ENCODE measurements at regions not wholly inside any gene's neighbourhood (a gene's known extent, or its start where the extent isn't known, plus 50 kb on each side); places are given as distances from the start of the nearest gene placed in this dataset.

- no peak overlapping the region for H3K4me2 ChIP-seq (ENCODE audit: insufficient read depth, low read length)
- FAIRE-seq (no peak), DNase-seq (ENCODE audit: low read depth, low spot score) (no peak)
- H4K20me1 ChIP-seq (replicated peaks; ENCODE audit: control insufficient read depth, extremely low read depth, insufficient read depth, low read length) = no peaks in the 10 kb centered on the region
- H3K9me1 ChIP-seq (replicated peaks; ENCODE audit: control insufficient read depth, extremely low read depth, insufficient read depth, low read length) = no peaks in the 10 kb centered on the region
- no peaks in the 10 kb centered on the region for H3K79me2 ChIP-seq (ENCODE audit: control insufficient read depth, insufficient read depth, low read length)
- no peak overlapping the region for H3K9ac ChIP-seq (replicated peaks; ENCODE audit: extremely low read depth, insufficient read depth, low read length)
- BruUV-seq (replicated peaks) = no TSS peak
- no peak overlapping the region for H2AFZ ChIP-seq (ENCODE audit: low read depth, low read length)
- peaks cover 0 to 23% of the 10 kb centered on the region in 2 experiments for H3K36me3 ChIP-seq (ENCODE audit: control insufficient read depth in 2 of 2, extremely low read depth in 1 of 2, insufficient read depth in 2 of 2, low read length in 2 of 2)
- no peaks in the 10 kb centered on the region for H3K4me1 ChIP-seq (ENCODE audit: control insufficient read depth, extremely low read depth, insufficient read depth, low read length)
- H3K9me3 ChIP-seq (replicated peaks; ENCODE audit: control insufficient read depth, insufficient read depth, low read length) = no peaks in the 10 kb centered on the region
- dilution Hi-C loops (cut with MboI; ENCODE audit: extremely low pct_ligation_motif_present, low sequenced_read_pairs) (no loop called here), intact Hi-C loops (cut with micrococcal nuclease) (no loop called here)
- H3K4me3 ChIP-seq (replicated peaks in 1 of 3; ENCODE audit: insufficient read depth in 1 of 3, low read depth in 1 of 3, low read length in 3 of 3) = no peak overlapping the region
- POLR2A ChIA-PET = no interaction called here
- no peaks in the 10 kb centered on the region for H3K27me3 ChIP-seq (ENCODE audit: control insufficient read depth in 2 of 2, insufficient read depth in 2 of 2, low read length in 2 of 2)
- CTCF ChIA-PET = no interaction called here
- no peak for TF ChIP-seq EZH2 (IDR thresholded peaks at IDR 0.05; ENCODE audit: borderline replicate concordance, low read depth, low read length, severe bottlenecking)
- no peak for TF ChIP-seq POLR2A (IDR thresholded peaks at IDR 0.05; ENCODE audit: low read depth, low read length)
- no peak for TF ChIP-seq GATA2 (IDR thresholded peaks at IDR 0.05; ENCODE audit: insufficient read depth, insufficient read length, low read depth, low read length)
- no peak for TF ChIP-seq FOS (IDR thresholded peaks at IDR 0.05; ENCODE audit: borderline replicate concordance, insufficient read depth, low read length)
- no peak for TF ChIP-seq CTCF (IDR thresholded peaks at IDR 0.05; ENCODE audit: extremely low read depth in 1 of 2, insufficient read depth in 1 of 2, low read depth in 1 of 2, low read length in 2 of 2)
- no peak for TF ChIP-seq MAX (IDR thresholded peaks at IDR 0.05; ENCODE audit: insufficient read depth, insufficient read length)
- TF ChIP-seq MYC (IDR thresholded peaks at IDR 0.05; ENCODE audit: low read depth, low read length) = no peak
- no peak for TF ChIP-seq JUN (IDR thresholded peaks at IDR 0.05; ENCODE audit: borderline replicate concordance, insufficient read depth, insufficient read length, low read depth)
- TF ChIP-seq POLR2AphosphoS5 (IDR thresholded peaks at IDR 0.05; ENCODE audit: insufficient read depth, low read depth, low read length) = no peak
- no peak overlapping the region for H3K27ac ChIP-seq (ENCODE audit: insufficient read depth, low read depth, low read length)
These were observed 136.2 kb upstream of the RTL1 start for GRCh38 chr14:101039755-101040138.

Measured in endothelial cell of umbilical vein (primary cell).